ENCODE measurements at regions not wholly inside any gene's neighbourhood (a gene's known extent, or its start where the extent isn't known, plus 50 kb on each side); places are given as distances from the start of the nearest gene placed in this dataset.
"Not testable (repeated sequence)": the region's sequence is repeated elsewhere in the genome, so short reads cannot be mapped to it uniquely, and the experiment has no call there.

GRCh38 chr13:22893204-22893603 lies 287.6 kb upstream of the SGCG start:
- no peaks in the 10 kb centered on the region for H3K36me3 ChIP-seq (ENCODE audit: low read depth, missing control alignments)
- H3K27ac ChIP-seq, result no peak overlapping the region
- H3K4me3 ChIP-seq, result no peak overlapping the region
- DNase-seq, result no peak
- peaks cover 7% of the 10 kb centered on the region for H3K4me1 ChIP-seq
- intact Hi-C loops (cut with DNase I; ENCODE audit: low total_unique reads), result no loop called here
- no peak for TF ChIP-seq CTCF (IDR thresholded peaks at IDR 0.05)
- TF ChIP-seq POLR2A (IDR thresholded peaks at IDR 0.05), result no peak
- H3K9me3 ChIP-seq, result no peaks in the 10 kb centered on the region
- WGBS, 2 donors, result 70 to 74% methylated on average over 4 of the region's 4 CpGs
- H3K27me3 ChIP-seq, result no peaks in the 10 kb centered on the region

GRCh38 chr13:22893777-22894176 lies 287.0 kb upstream of the SGCG start:
- DNase-seq, result no peak
- WGBS, 2 donors, result 53 to 63% methylated on average over 2 of the region's 2 CpGs
- intact Hi-C loops (cut with DNase I; ENCODE audit: low total_unique reads), result no loop called here
- Histone ChIP-seq H3K4me1 (peaks cover 7% of the 10 kb centered on the region), H3K36me3 (ENCODE audit: low read depth, missing control alignments) (no peaks in the 10 kb centered on the region), H3K9me3 (no peaks in the 10 kb centered on the region), H3K4me3 (no peak overlapping the region), H3K27me3 (no peaks in the 10 kb centered on the region), H3K27ac (no peak overlapping the region)
- TF ChIP-seq CTCF (IDR thresholded peaks at IDR 0.05) (no peak), POLR2A (IDR thresholded peaks at IDR 0.05) (no peak)

GRCh38 chr13:22897571-22898314 lies 283.0 kb upstream of the SGCG start:
- Histone ChIP-seq H3K27ac (no peak overlapping the region), H3K9me3 (no peaks in the 10 kb centered on the region), H3K4me3 (peak overlapping the region; percentile 29 to 51), H3K36me3 (ENCODE audit: low read depth, missing control alignments) (no peaks in the 10 kb centered on the region), H3K4me1 (peaks cover 7% of the 10 kb centered on the region), H3K27me3 (no peaks in the 10 kb centered on the region)
- intact Hi-C loops (cut with DNase I; ENCODE audit: low total_unique reads), result no loop called here
- no peak for DNase-seq
- TF ChIP-seq POLR2A (IDR thresholded peaks at IDR 0.05) (no peak), CTCF (IDR thresholded peaks at IDR 0.05) (no peak)
- 69 to 75% methylated on average over 30 to 39 of the region's 39 CpGs for WGBS, 2 donors

- intact Hi-C loops (cut with DNase I; ENCODE audit: low total_unique reads); H3K4me1 ChIP-seq; H3K36me3 ChIP-seq (ENCODE audit: low read depth, missing control alignments); H3K27me3 ChIP-seq; H3K9me3 ChIP-seq; H3K27ac ChIP-seq; DNase-seq: not testable (repeated sequence)
- H3K4me3 ChIP-seq, result peak overlapping the region in 1 of 2 donors; percentile 21
- 70 to 78% methylated on average over 6 to 27 of the region's 28 CpGs for WGBS, 2 donors
These were observed 280.3 kb upstream of the SGCG start for GRCh38 chr13:22900416-22900951.

GRCh38 chr13:22903301-22903700 lies 277.5 kb upstream of the SGCG start:
- 55 to 73% methylated on average over 10 of the region's 10 CpGs for WGBS, 2 donors

More at GRCh38 chr13:22903301-22903700, 277.5 kb upstream of the SGCG start:
- Histone ChIP-seq H3K4me1 (no peaks in the 10 kb centered on the region), H3K4me3 (no peak overlapping the region), H3K9me3 (no peaks in the 10 kb centered on the region), H3K27ac (no peak overlapping the region), H3K36me3 (ENCODE audit: low read depth, missing control alignments) (no peaks in the 10 kb centered on the region), H3K27me3 (no peaks in the 10 kb centered on the region)
- DNase-seq, result no peak
- intact Hi-C loops (cut with DNase I; ENCODE audit: low total_unique reads), result no loop called here
- TF ChIP-seq CTCF (IDR thresholded peaks at IDR 0.05), result no peak
- no peak for TF ChIP-seq POLR2A (IDR thresholded peaks at IDR 0.05)

All from testis (tissue), 2 donors.